Neutrophil (primary cell): ENCODE measurements at regions not wholly inside any gene's neighbourhood (a gene's known extent, or its start where the extent isn't known, plus 50 kb on each side); places are given as distances from the start of the nearest gene placed in this dataset.

Source experiments
- H3K27ac ChIP-seq: fragments of 200-600 bp; sonication (generic); 2 replicates; pipeline ENCODE4 v1.5.1; 2016; ENCODE audit warnings: mild to moderate bottlenecking, moderate library complexity
- H3K27me3 ChIP-seq: fragments of 200-600 bp; sonication (generic); 2 replicates; pipeline ENCODE4 v1.6.0; 2016; ENCODE audit warnings: mild to moderate bottlenecking
- H3K36me3 ChIP-seq: fragments of 200-600 bp; sonication (generic); 2 replicates; pipeline ENCODE4 v1.5.1; 2017
- H3K4me1 ChIP-seq, 2 experiments: fragments of 200-600 bp in 1 of 2; sonication (generic) in 1 of 2; 1 replicate in 1 of 2; 2 replicates in 1 of 2; pipeline versions ENCODE4 v1.5.1 to v1.6.1; 2013 to 2016; ENCODE audit warnings: low read depth in 1 of 2, low read length in 1 of 2, mild to moderate bottlenecking in 1 of 2, moderate library complexity in 1 of 2; ENCODE audit not compliant: control insufficient read depth in 1 of 2, insufficient read depth in 1 of 2
- H3K4me3 ChIP-seq, 2 experiments: fragments of 200-600 bp in 1 of 2; sonication (generic) in 1 of 2; 1 replicate in 1 of 2; 2 replicates in 1 of 2; pipeline ENCODE4 v1.5.1; 2013 to 2016; ENCODE audit warnings: low read depth in 1 of 2, low read length in 1 of 2, mild to moderate bottlenecking in 1 of 2, moderate library complexity in 1 of 2
- H3K9me3 ChIP-seq: fragments of 200-600 bp; sonication (generic); 2 replicates; pipeline ENCODE4 v1.5.1; 2016
- TF ChIP-seq, protein P1 (sequence below): fragments of 200-600 bp; sonication (generic); IDR thresholded peaks from 2 replicates; pipeline ENCODE4 v1.5.1; 2016; ENCODE audit warnings: antibody characterized with exemption

GRCh38 chr4:115824630-115825029, 711.2 kb upstream of the NDST4 start:
- TF ChIP-seq, protein P1, sequence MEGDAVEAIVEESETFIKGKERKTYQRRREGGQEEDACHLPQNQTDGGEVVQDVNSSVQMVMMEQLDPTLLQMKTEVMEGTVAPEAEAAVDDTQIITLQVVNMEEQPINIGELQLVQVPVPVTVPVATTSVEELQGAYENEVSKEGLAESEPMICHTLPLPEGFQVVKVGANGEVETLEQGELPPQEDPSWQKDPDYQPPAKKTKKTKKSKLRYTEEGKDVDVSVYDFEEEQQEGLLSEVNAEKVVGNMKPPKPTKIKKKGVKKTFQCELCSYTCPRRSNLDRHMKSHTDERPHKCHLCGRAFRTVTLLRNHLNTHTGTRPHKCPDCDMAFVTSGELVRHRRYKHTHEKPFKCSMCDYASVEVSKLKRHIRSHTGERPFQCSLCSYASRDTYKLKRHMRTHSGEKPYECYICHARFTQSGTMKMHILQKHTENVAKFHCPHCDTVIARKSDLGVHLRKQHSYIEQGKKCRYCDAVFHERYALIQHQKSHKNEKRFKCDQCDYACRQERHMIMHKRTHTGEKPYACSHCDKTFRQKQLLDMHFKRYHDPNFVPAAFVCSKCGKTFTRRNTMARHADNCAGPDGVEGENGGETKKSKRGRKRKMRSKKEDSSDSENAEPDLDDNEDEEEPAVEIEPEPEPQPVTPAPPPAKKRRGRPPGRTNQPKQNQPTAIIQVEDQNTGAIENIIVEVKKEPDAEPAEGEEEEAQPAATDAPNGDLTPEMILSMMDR = no peak
- H3K27ac ChIP-seq = no peak overlapping the region
- no peak overlapping the region for H3K4me3 ChIP-seq
- H3K9me3 ChIP-seq = no peaks in the 10 kb centered on the region
- no peaks in the 10 kb centered on the region for H3K36me3 ChIP-seq
- no peaks in the 10 kb centered on the region for H3K27me3 ChIP-seq
- H3K4me1 ChIP-seq = no peaks in the 10 kb centered on the region

DNA sequence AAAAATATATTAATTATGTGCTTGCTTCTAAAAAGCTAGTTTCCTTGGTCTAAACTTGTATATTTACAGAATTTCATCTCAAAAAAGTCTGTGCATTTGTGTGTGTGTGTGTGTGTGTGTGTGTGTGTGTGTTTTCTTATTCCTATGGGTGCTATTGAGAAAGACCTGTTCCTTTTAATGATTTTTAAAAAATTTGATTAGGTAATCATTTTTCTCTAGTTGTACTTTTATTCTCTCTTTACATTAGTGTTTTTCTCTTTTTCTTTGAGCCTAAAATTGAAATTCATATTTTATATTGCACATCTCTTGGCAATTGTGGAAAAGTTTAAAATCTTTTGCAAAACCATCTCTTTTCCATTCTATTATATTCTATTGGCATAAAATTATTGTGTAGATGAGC, 690.4 kb upstream of the NDST4 start:
- Histone ChIP-seq H3K27me3 (no peaks in the 10 kb centered on the region), H3K36me3 (no peaks in the 10 kb centered on the region), H3K4me3 (no peak overlapping the region), H3K4me1 (no peaks in the 10 kb centered on the region), H3K9me3 (no peaks in the 10 kb centered on the region), H3K27ac (no peak overlapping the region)
- TF ChIP-seq, protein P1 = no peak

DNA sequence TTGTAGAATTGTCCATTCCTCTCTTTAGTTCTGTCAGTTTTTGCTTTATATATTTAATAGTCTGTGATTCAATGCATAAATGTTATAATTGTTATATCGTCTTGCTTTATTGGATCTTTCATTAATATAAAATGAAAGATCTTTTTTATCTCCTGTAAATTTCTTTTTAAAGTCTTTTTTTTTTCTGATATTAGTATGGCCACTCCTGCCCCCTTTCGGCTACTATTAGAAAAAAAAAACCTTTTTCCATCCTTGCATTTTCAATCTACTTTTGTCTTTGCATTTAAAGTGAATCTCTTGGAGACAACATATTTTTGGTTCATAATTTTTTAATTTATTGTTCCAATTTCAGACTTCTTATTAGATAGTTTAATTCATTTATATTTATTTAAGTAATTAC, 677.4 kb upstream of the NDST4 start:
- Histone ChIP-seq H3K4me1 (no peaks in the 10 kb centered on the region), H3K36me3 (no peaks in the 10 kb centered on the region), H3K9me3 (no peaks in the 10 kb centered on the region), H3K27ac (no peak overlapping the region), H3K4me3 (no peak overlapping the region), H3K27me3 (no peaks in the 10 kb centered on the region)
- TF ChIP-seq, protein P1 = no peak

DNA sequence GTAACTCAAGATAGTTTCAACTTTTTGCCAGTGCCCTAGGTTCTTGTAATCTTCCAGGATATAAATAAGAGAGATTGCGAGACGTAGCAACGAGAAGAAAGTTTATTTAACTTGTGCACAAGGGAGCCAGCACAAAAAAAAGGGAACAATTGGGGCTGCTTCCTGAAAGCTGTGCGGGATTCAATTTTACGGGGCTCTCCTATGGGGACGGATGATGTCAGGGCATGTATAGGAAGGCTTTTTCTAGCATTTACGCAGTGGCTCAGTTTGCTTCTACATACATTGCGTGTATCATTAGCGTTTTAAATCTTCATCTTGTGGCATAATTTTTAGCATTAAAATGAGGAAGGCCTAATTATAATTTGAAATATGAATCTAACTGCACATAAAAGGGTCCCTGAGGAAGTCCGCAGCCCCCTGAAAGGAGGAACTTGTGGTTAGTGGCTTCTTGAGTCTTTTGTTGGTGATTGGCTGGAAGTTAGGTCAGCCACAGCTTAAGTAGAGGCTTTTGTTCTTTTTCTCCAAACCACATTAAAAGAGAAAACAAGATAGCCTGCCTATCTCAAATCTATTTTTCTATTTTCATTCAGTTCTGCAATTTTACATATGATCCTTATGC, 668.2 kb upstream of the NDST4 start:
- Histone ChIP-seq H3K9me3 (no peaks in the 10 kb centered on the region), H3K4me3 (no peak overlapping the region), H3K36me3 (no peaks in the 10 kb centered on the region), H3K27ac (no peak overlapping the region), H3K27me3 (no peaks in the 10 kb centered on the region), H3K4me1 (no peaks in the 10 kb centered on the region)
- TF ChIP-seq, protein P1 = no peak

DNA sequence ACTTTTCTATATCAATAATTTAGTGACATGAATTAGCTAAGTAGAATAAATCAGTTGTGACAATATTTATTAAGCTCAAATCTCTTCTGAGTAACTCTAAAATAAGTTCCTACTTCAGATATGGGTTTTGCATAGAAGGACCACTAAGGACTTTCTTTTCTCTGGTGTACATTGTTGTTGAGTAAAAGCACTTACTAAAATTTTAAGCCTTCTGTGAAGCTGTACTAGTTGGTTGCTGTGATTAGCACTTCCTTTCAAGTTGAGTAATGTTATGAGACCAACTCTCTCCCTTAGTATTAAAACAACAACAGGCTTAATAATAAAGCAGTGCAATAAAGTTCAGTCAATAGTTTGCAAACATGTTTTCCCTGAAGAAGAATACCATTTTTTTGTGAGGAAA, 667.4 kb upstream of the NDST4 start:
- Histone ChIP-seq H3K27ac (no peak overlapping the region), H3K9me3 (no peaks in the 10 kb centered on the region), H3K4me3 (no peak overlapping the region), H3K27me3 (no peaks in the 10 kb centered on the region), H3K4me1 (no peaks in the 10 kb centered on the region), H3K36me3 (no peaks in the 10 kb centered on the region)
- TF ChIP-seq, protein P1 = no peak

DNA sequence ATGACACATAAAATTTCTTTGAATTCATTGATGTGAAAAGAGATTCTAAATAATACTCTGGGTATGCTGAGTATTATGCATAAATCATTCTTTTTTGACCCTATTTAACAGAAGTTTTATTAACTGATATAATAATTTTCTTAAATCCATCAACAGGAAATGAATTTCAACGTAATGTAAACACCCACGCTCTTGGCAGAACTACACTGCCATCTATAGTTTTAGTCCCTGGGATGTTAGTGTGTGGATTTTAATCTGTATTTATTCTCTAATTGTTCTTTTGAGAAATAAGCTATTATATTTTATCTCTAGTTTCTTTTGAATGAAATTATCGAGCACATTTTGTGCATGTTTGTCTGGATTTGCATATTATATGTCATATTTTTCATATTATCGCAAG, 666.8 kb upstream of the NDST4 start:
- no peaks in the 10 kb centered on the region for H3K9me3 ChIP-seq
- no peaks in the 10 kb centered on the region for H3K27me3 ChIP-seq
- H3K27ac ChIP-seq = no peak overlapping the region
- TF ChIP-seq, protein P1 = no peak
- no peak overlapping the region for H3K4me3 ChIP-seq
- H3K4me1 ChIP-seq = no peaks in the 10 kb centered on the region
- no peaks in the 10 kb centered on the region for H3K36me3 ChIP-seq
